ENCODE measurements at regions not wholly inside any gene's neighbourhood (a gene's known extent, or its start where the extent isn't known, plus 50 kb on each side); places are given as distances from the start of the nearest gene placed in this dataset.
A peak's percentile ranks its signal among the peaks of the same experiment; 100 is the strongest.
"Not testable (repeated sequence)": the region's sequence is repeated elsewhere in the genome, so short reads cannot be mapped to it uniquely, and the experiment has no call there.

DNA sequence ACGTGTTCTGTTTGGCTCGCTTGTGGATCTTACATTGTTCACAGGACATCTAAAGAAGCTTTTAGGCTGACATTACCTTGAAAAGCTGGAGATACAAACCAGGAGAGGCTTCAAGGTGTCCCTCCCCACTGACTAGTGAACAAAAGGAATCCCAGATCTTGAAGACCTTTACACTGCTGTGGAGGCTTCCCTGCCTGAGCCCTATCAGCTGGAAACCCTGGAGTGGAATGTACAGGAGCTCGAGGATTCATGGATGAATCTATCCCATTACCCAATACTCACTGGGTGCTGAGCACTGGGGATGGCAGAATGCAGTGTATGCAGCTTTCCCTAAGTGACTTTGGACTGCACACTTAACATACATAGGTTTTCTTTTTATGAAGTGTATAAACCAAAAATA, 82.3 kb upstream of the MFGE8 start:
- no peak for DNase-seq (ENCODE audit: low read depth)

- no peak for DNase-seq (ENCODE audit: low read depth)
Observed at GRCh38 chr15:88997531-88997930, 84.4 kb upstream of the MFGE8 start.

DNA sequence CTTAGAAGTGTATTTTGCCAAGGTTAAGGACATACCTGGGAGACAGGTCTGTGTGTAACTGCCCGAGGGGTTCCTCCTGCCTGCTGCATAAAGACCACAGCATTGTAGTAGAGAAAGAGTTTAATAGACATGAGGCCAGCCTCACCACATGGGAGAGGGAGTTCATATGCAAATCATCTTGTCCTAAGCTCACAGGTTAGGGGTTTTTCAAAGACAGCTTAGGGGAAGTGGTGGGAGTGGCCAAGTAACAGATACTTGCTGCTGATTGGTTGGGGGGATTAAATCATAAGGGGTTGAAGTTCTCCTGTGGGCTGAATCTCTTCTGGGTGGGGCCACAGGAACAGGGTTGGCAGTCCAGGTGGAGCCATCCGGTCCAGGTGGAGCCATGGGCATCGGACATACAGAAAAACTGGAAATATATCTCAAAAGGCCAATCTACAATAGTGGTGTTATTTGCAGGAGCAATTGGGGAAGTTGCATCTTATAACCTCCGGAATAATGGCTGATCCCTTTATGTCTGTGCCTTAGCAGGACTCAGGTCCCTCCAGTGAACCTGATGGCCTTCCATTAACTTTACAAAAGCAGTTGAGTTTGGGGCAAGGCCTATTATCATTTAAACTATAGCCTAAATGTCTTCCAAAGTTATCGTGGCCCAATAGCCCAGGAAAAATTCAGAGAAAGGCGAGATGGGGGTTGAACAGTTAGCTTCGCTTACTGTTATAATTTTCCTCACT, 86.0 kb upstream of the MFGE8 start:
- DNase-seq (ENCODE audit: low read depth): no peak

DNA sequence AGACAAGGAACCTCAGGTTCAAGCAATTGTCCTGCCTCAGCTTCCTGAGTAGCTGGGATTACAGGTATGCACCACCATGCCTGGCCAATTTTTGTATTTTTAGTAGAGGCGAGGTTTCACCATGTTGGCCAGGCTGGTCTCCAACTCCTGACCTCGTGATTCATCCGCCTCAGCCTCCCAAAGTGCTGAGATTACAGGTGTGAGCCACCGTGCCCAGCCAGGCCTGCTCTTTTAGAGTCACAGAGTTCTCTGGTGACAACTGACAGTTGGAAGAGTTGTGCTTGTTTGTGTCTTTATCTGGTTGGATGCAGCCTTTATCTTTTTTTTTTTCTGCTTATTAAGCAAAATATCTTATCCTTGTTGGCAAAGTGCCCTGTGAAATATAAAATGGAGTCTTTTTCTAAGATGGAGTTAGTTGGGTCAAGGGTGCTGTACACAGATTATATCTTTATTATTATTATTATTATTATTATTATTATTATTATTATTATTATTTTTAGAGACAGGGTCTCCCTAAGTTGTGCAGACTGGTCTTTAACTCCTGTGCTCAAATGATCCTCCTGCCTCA, 86.5 kb upstream of the ABHD2 start:
- DNase-seq (ENCODE audit: low read depth): not testable (repeated sequence)

- no peak for DNase-seq (ENCODE audit: low read depth)
Observed at GRCh38 chr15:89002281-89002761, 85.9 kb upstream of the ABHD2 start.

- DNase-seq (ENCODE audit: low read depth): no peak
Observed at GRCh38 chr15:89002830-89003229, 85.4 kb upstream of the ABHD2 start.

DNA sequence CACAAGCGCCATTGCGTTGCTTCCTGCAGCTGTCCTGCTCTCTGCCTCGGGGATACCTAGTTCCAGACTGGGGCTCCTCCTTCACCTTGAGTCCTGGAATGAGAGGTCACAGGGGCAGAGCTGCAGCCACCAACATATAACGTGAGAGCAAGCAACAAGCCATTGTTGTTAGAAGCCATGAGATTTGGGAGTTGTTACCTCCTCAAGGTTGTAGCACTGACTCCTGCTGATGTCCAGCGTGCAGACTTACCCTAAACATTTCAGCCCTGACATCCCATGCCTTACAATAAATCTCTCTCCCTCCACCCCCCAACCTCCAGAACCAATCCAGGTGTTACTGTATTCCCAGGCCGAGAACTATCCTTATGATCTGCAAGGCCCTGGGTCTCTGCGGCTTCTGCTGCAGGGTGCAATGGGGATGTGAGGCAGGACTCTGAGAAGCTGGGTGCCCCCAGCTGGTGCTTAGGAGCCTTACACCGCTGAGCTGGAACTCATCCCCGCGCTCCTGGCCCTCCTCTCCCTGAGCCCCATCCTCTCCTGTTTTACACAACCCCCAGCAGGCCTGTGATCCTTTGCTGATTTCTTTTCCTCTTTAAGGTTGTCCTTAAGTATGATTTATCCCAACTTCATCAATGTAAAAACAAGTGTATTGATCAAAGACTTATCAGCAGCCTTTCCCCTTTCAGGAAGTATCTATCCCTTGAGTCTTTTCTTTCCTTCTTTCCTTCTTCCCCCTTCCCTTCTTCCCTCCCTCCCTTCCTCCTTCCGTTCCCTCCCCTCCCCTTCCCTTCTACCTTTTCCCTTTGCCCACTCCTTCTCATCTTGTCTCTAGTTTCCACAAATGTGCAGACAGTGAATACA, 84.2 kb upstream of the ABHD2 start:
- no peak for DNase-seq (ENCODE audit: low read depth)

- no peak for DNase-seq (ENCODE audit: low read depth)
Observed at GRCh38 chr15:89004726-89005030, 83.6 kb upstream of the ABHD2 start.

DNA sequence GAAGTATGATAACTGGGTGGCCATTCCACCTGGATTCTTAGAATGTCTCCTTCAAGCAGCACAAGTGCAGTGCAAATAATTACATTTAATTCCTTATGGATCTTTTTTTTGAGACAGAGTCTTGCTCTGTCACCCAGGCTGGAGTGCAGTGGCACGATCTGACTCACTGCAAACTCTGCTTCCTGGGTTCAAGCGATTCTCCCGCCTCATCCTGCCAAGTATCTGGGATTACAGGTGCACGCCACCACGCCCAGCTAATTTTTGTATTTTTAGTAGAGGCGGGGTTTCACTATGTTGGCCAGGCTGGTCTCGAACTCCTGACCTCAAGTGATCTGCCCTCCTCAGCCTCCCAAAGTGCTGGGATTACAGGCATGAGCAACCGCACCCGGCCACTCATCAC, 80.7 kb upstream of the ABHD2 start:
- not testable (repeated sequence) for DNase-seq (ENCODE audit: low read depth)

DNA sequence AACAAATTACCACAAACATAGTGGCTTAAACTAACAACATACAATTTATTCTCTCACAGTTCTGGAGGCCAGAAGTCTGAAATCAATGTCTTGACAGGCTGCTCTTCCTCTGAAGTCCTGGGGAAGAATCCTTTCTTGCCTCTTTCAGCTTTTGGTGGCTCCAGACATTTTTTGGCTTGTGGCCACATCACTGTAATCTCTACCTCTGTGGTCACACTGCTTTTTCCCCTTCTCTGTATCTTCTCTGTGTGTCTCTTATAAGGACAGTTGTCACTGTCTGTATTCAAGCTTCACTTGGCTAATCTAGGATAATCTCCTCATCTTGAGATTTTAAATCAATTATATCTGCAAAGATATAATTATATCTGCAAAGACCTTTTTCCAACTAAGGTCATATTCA, 80.3 kb upstream of the ABHD2 start:
- no peak for DNase-seq (ENCODE audit: low read depth)

DNA sequence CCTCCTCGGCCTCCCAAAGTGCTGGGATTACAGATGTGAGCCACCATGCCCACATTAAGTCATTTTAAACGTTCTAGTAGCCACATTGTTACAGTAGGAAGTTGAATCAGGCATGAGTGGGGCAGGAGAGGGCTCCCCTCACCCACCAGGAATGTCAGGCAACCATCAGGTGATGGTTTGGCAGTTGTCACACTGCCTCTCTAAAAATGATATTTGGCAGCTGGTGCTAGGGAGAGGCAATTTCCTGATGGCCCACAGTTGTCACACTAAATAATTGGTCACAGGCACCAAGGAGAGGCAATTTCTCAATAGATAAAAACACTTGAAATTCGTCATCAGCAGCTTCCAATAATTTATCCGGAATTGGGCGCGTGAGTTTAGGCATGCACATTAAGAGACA, 79.2 kb upstream of the ABHD2 start:
- no peak for DNase-seq (ENCODE audit: low read depth)

DNA sequence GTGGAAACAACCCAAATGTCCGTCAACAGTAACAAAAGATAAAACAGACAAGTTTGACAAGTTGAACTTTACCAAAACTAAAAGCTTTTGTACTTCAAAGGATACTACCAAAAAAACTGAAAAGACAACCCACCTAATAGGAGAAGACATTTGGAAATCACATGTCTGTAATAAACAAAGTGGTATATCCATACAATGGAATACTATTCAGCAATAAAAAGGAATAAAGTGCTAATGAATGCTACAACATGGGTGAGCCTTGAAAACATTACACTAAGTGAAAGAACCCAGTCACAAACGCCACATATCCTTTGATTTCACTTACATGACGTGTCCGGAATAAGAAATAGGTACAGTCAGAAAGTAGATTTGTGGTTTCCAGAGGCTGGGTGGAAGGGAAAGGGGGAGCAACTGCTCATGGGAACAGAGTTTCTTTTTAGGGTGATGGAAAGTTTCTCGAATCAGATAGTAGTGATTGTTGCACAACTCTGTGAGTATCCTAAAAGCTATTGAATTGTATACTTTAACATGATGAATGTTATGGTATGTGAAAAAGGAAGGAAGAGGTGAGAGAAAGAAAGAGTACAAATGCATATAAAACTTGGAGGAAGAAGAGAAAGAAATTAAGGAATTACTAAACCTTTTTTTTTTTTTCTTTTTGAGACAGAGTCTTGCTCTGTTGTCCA, 72.7 kb upstream of the ABHD2 start:
- no peak for DNase-seq (ENCODE audit: low read depth)

DNA sequence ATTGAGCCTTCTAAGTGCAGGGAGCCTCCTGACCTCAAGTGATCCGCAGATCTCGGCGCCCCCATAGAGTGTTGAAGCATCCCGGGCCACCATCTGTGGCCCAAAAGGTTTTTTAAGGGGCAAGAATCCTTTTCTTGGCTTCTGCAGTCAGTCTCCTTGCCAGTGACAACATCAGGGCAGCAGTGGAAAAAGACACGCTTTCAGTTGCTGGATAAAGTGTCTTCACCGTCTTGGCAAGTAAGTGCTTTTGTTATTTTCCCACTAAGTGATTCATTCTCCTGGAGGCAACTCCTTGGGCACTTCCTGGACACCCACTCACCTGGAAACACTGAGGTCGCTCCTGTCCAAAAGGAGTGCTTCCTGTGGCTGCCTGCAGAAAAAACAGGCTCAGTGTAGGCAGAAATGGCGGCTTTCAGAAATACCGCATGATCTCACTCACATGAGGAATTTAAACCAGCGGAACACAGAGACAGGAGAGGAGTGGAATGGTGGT, 71.7 kb upstream of the ABHD2 start:
- DNase-seq (ENCODE audit: low read depth): no peak

DNA sequence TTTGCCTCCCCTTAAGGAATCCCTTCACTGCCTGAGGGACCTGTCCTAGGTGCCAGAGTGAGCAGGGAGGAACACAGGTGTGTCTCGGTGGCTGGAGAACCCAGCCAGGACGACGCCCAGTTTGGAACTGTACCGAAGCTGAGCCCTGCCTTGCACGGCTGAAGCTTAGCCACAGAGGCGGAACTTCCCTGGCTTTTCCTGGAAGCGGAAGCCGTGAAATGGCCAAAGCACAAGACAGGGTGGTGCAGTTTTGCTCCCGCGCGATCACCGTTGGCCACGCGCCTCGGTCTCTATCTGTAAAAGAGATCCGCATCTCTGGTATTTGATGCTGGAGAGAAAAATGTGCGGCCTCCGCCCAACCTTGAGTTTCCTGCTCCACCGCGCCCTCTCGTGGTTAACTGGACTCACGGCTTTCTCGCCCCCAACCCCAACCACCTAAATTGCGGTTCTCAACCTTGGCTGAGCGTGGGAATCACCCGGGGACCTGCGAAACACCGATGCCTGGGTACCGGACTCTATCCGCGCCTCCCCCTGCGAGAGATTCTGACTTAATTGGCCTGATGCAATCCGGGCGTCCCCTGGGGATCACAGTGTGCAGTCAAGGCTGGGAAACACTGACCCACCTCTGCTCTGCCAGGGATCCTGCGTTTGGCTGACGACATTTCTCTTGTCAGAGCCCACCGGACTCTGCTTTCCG, 70.7 kb upstream of the ABHD2 start:
- peak; percentile 74 for DNase-seq (ENCODE audit: low read depth)

DNA sequence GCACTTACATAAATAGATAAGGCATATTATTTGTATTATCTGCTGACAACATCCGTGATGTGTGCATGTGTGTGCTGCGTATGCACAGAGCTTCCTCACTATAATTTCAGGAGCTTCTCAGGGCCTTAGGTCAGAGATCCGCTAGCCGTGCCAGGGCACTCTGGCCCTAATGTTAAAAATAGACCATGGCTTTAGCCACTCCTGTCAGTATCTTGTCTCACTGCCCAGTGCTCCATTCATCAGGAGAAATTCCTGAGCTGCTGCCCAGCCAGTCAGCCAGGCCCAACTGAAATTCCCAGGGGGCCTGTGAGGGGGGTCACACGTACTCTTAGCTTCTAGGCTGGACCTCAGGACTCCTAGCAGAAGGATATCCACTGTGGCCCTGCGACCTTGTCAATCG, 70.0 kb upstream of the ABHD2 start:
- no peak for DNase-seq (ENCODE audit: low read depth)

- DNase-seq (ENCODE audit: low read depth): no peak
Observed at GRCh38 chr15:89019436-89019835, 68.8 kb upstream of the ABHD2 start.

DNA sequence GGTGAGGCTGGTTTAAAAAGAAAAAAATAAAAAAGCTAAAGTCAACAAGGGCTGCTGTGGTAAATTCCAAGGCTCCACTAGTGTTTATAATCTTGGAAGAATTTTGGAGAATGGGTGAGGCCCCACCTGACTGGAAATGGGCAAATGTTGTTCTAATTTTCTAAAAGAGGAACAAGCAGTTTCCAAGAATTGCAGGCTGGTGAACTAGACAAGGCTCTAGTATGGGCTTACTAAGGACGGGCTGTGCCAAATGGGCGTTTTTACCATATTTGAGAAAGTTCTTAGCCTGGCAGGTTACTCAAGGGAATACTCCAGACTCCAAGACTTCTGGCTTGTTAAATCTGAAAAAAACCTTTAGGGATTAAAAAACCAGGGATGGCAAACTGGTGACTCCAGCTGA, 67.0 kb upstream of the ABHD2 start:
- no peak for DNase-seq (ENCODE audit: low read depth)

DNA sequence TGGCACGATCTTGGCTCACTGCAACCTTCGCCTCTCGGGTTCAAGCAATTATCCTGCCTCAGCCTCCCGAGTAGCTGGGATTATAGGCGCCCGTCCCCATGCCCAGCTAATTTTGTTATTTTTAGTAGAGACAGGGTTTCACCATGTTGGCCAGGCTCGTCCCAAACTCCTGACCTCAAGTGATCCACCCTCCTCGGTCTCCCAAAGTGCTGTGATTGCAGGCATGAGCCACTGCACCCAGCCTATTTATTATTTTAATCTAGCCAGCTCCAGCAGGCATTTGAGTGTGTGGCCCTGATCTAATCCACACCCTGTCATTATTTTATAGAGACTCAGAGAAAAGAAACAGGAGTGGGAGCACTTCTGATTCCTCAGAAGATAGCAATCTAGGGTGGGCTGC, 66.4 kb upstream of the ABHD2 start:
- DNase-seq (ENCODE audit: low read depth): not testable (repeated sequence)

GRCh38 chr15:89023311-89023961, 64.8 kb upstream of the ABHD2 start:
- DNase-seq (ENCODE audit: low read depth): no peak

- DNase-seq (ENCODE audit: low read depth): no peak
Observed at GRCh38 chr15:89024418-89024817, 63.8 kb upstream of the ABHD2 start.

DNA sequence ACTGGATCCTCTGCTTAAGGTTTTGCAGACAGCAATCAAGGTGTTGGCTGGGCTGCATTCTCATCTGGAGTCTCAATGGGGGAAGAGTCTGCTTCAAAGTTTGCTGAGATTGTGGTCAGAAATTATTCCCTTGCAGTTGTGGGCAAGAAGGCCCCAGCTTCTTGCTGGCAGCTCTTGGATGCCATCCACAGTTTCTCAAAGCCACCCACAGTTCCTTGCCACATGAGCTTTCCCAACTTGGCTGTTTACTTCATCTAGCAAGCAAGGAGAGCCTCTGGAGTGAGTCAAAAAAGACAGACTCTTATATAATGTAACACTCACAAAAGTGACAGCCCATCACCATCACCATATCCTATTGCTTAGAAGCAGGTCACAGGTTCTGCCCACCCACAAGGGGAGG, 62.1 kb upstream of the ABHD2 start:
- no peak for DNase-seq (ENCODE audit: low read depth)
